ENCODE measurements at regions not wholly inside any gene's neighbourhood (a gene's known extent, or its start where the extent isn't known, plus 50 kb on each side); places are given as distances from the start of the nearest gene placed in this dataset.

- ATAC-seq (no peak), FAIRE-seq (no peak), DNase-seq (ENCODE audit: low read depth, low spot score) (no peak)
- RAD21 ChIA-PET (ENCODE audit: unreplicated experiment) = no interaction called here
- CTCF ChIA-PET = no interaction called here
- BruUV-seq (replicated peaks) = no TSS peak
- Histone ChIP-seq H3K79me2 (ENCODE audit: control insufficient read depth, insufficient read depth, low read length) (no peaks in the 10 kb centered on the region), H3K9ac (ENCODE audit: control insufficient read depth, insufficient read depth, low read length) (no peak overlapping the region), H3K4me2 (ENCODE audit: control insufficient read depth, insufficient read depth) (no peak overlapping the region), H3K4me1 (ENCODE audit: control insufficient read depth, insufficient read depth, low read length) (no peaks in the 10 kb centered on the region), H3K27me3 (replicated peaks in 1 of 2; ENCODE audit: control insufficient read depth in 2 of 2, insufficient read depth in 2 of 2, low read length in 1 of 2) (no peaks in the 10 kb centered on the region), H3K27ac (ENCODE audit: control insufficient read depth, insufficient read depth) (no peak overlapping the region), H4K20me1 (ENCODE audit: control insufficient read depth, insufficient read depth) (no peaks in the 10 kb centered on the region), H3K4me3 (no peak overlapping the region), H3K9me3 (replicated peaks; ENCODE audit: control insufficient read depth, insufficient read depth, low read length) (no peaks in the 10 kb centered on the region), H2AFZ (ENCODE audit: control insufficient read depth, low read depth, low read length) (no peak overlapping the region), H3K36me3 (ENCODE audit: control insufficient read depth in 2 of 2, insufficient read depth in 2 of 2, low read length in 1 of 2) (no peaks in the 10 kb centered on the region)
- 0% methylated on average over 1 of the region's 1 CpG for WGBS (ENCODE audit: insufficient coverage, insufficient replicate concordance, low lambda C conversion rate, missing lambda C conversion rate)
- POLR2A ChIA-PET = no interaction called here
- in situ Hi-C loops (cut with MboI) (no loop called here), intact Hi-C loops (cut with micrococcal nuclease; ENCODE audit: unreplicated experiment) (no loop called here)
- SMC1A ChIA-PET (ENCODE audit: uncharacterized antibody, unreplicated experiment) = interaction anchor here (0.5 kb wide), 1 partner anchor 742 kb away, joined by 4 read pairs; no protein-coding TSS in a partner anchor
- TF ChIP-seq PBX3 (IDR thresholded peaks at IDR 0.05; ENCODE audit: insufficient replicate concordance, low read depth, low read length) (no peak), RAD51 (IDR thresholded peaks at IDR 0.05) (no peak), SMAD5 (IDR thresholded peaks at IDR 0.05; ENCODE audit: low read depth) (no peak), FOS (IDR thresholded peaks at IDR 0.05; ENCODE audit: borderline replicate concordance, extremely low read depth, insufficient read length) (no peak), ZNF217 (IDR thresholded peaks at IDR 0.05) (no peak), NR2C1 (IDR thresholded peaks at IDR 0.05) (no peak), MXI1 (IDR thresholded peaks at IDR 0.05; ENCODE audit: low read depth, low read length) (no peak)
These were observed 876.1 kb upstream of the ADGRB3 start for GRCh38 chr6:67759001-67759400.

- SMC1A ChIA-PET (ENCODE audit: uncharacterized antibody, unreplicated experiment) = no interaction called here
- ATAC-seq (no peak), DNase-seq (ENCODE audit: low read depth, low spot score) (no peak), FAIRE-seq (no peak)
- H3K4me2 ChIP-seq (ENCODE audit: control insufficient read depth, insufficient read depth) = no peak overlapping the region
- H3K4me3 ChIP-seq = no peak overlapping the region
- 6% methylated on average over 3 of the region's 3 CpGs for WGBS (ENCODE audit: insufficient coverage, insufficient replicate concordance, low lambda C conversion rate, missing lambda C conversion rate)
- CTCF ChIA-PET = no interaction called here
- no peak overlapping the region for H3K9ac ChIP-seq (ENCODE audit: control insufficient read depth, insufficient read depth, low read length)
- no peak overlapping the region for H3K27ac ChIP-seq (ENCODE audit: control insufficient read depth, insufficient read depth)
- H4K20me1 ChIP-seq (ENCODE audit: control insufficient read depth, insufficient read depth) = no peaks in the 10 kb centered on the region
- H3K36me3 ChIP-seq (ENCODE audit: control insufficient read depth in 2 of 2, insufficient read depth in 2 of 2, low read length in 1 of 2) = no peaks in the 10 kb centered on the region
- in situ Hi-C loops (cut with MboI) = no loop called here
- no peak overlapping the region for H2AFZ ChIP-seq (ENCODE audit: control insufficient read depth, low read depth, low read length)
- RAD21 ChIA-PET (ENCODE audit: unreplicated experiment) = no interaction called here
- H3K79me2 ChIP-seq (ENCODE audit: control insufficient read depth, insufficient read depth, low read length) = no peaks in the 10 kb centered on the region
- TF ChIP-seq BHLHE40 (IDR thresholded peaks at IDR 0.05; ENCODE audit: borderline replicate concordance in 1 of 2, low read depth in 2 of 2, low read length in 1 of 2) (no peak), KAT2A (conservative IDR thresholded peaks at IDR 0.05; ENCODE audit: control insufficient read depth, low read depth, low read length) (no peak), MEF2A (IDR thresholded peaks at IDR 0.05; ENCODE audit: insufficient read depth, low read depth, low read length) (no peak), CUX1 (IDR thresholded peaks at IDR 0.05; ENCODE audit: insufficient replicate concordance, low read depth, low read length) (no peak)
- no peaks in the 10 kb centered on the region for H3K4me1 ChIP-seq (ENCODE audit: control insufficient read depth, insufficient read depth, low read length)
- H3K9me3 ChIP-seq (replicated peaks; ENCODE audit: control insufficient read depth, insufficient read depth, low read length) = no peaks in the 10 kb centered on the region
- no TSS peak for BruUV-seq (replicated peaks)
- H3K27me3 ChIP-seq (replicated peaks in 1 of 2; ENCODE audit: control insufficient read depth in 2 of 2, insufficient read depth in 2 of 2, low read length in 1 of 2) = no peaks in the 10 kb centered on the region
- intact Hi-C loops (cut with micrococcal nuclease; ENCODE audit: unreplicated experiment) = no loop called here
- POLR2A ChIA-PET = no interaction called here
These were observed 877.5 kb upstream of the ADGRB3 start for GRCh38 chr6:67757465-67758033.
